T-helper 17 cell (primary cell): ENCODE measurements at regions not wholly inside any gene's neighbourhood (a gene's known extent, or its start where the extent isn't known, plus 50 kb on each side); places are given as distances from the start of the nearest gene placed in this dataset.

Experiments used
- ATAC-seq: fragments of 150-1000 bp; cut with Tn5 transposase; 2 replicates; pipeline ENCODE4 v1.10.0; 2021; ENCODE audit warnings: mild to moderate bottlenecking, moderate library complexity
- DNase-seq, 3 donors: peaks; one replicate each; pipeline versions ENCODE4 v3.0.0 to v3.0.0-alpha.2; 2020 to 2021
- H3K9me3 ChIP-seq: one replicate; pipeline ENCODE4 v1.7.0; 2013; ENCODE audit warnings: low read length, mild to moderate bottlenecking; ENCODE audit not compliant: control insufficient read depth, poor library complexity, severe bottlenecking
- H3K27ac Mint-ChIP-seq: one replicate; pipeline ENCODE4 v1.8.0; 2022; ENCODE audit warnings: mild to moderate bottlenecking, moderate library complexity, mixed read lengths
- H3K27me3 Mint-ChIP-seq: one replicate; pipeline ENCODE4 v1.8.0; 2022; ENCODE audit warnings: mixed read lengths
- H3K36me3 Mint-ChIP-seq: one replicate; pipeline ENCODE4 v1.8.0; 2022; ENCODE audit warnings: low read depth, mixed read lengths
- H3K4me1 Mint-ChIP-seq: one replicate; pipeline ENCODE4 v1.8.0; 2022; ENCODE audit warnings: mild to moderate bottlenecking, mixed read lengths
- H3K4me3 Mint-ChIP-seq: one replicate; pipeline ENCODE4 v1.8.0; 2022; ENCODE audit warnings: mild to moderate bottlenecking, moderate library complexity, mixed read lengths

DNA sequence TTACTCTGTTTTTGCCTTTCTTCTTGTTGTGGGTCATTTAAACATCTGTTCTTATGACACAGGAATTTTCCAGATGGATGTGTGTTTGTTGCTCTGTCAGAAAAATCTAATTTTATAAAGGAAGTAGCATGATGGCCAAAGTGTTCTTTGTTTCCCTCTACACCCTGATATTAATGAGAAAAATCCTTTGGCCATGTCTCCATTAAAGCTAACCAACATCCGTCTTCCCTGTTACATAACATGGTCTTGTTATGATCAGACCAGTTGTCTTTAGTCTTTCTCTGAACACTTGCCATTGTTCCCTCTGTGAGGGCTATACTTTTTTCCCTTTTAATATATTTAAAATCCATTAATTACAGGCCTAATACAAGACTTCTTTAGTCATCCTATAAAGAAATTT, 142.2 kb upstream of the SPRY2 start:
- Mint-ChIP-seq H3K27me3 (no peaks in the 10 kb centered on the region), H3K36me3 (no peaks in the 10 kb centered on the region), H3K4me3 (no peak overlapping the region), H3K4me1 (no peaks in the 10 kb centered on the region), H3K27ac (no peak overlapping the region)
- ATAC-seq (no peak), DNase-seq (no peak)
- H3K9me3 ChIP-seq: no peaks in the 10 kb centered on the region

GRCh38 chr13:80481588-80481987, 140.7 kb upstream of the SPRY2 start:
- H3K36me3 Mint-ChIP-seq: no peaks in the 10 kb centered on the region
- H3K4me3 Mint-ChIP-seq: no peak overlapping the region
- H3K27ac Mint-ChIP-seq: no peak overlapping the region
- H3K27me3 Mint-ChIP-seq: no peaks in the 10 kb centered on the region
- no peaks in the 10 kb centered on the region for H3K4me1 Mint-ChIP-seq
- ATAC-seq: no peak
- H3K9me3 ChIP-seq: no peaks in the 10 kb centered on the region
- DNase-seq: no peak

GRCh38 chr13:80477661-80478443, 136.9 kb upstream of the SPRY2 start:
- Mint-ChIP-seq H3K36me3 (no peaks in the 10 kb centered on the region), H3K4me1 (no peaks in the 10 kb centered on the region), H3K4me3 (no peak overlapping the region), H3K27ac (no peak overlapping the region), H3K27me3 (no peaks in the 10 kb centered on the region)
- no peaks in the 10 kb centered on the region for H3K9me3 ChIP-seq
- no peak for ATAC-seq
- DNase-seq: no peak

- H3K9me3 ChIP-seq: no peaks in the 10 kb centered on the region
- Mint-ChIP-seq H3K27ac (no peak overlapping the region), H3K4me1 (no peaks in the 10 kb centered on the region), H3K27me3 (no peaks in the 10 kb centered on the region), H3K4me3 (no peak overlapping the region), H3K36me3 (no peaks in the 10 kb centered on the region)
- ATAC-seq (no peak), DNase-seq (no peak)
Observed at GRCh38 chr13:80476953-80477352, 136.0 kb upstream of the SPRY2 start.

GRCh38 chr13:80475718-80476117, 134.8 kb upstream of the SPRY2 start:
- no peaks in the 10 kb centered on the region for H3K27me3 Mint-ChIP-seq
- no peaks in the 10 kb centered on the region for H3K36me3 Mint-ChIP-seq
- ATAC-seq (no peak), DNase-seq (no peak)
- no peaks in the 10 kb centered on the region for H3K9me3 ChIP-seq
- no peak overlapping the region for H3K4me3 Mint-ChIP-seq
- H3K27ac Mint-ChIP-seq: no peak overlapping the region
- H3K4me1 Mint-ChIP-seq: no peaks in the 10 kb centered on the region

GRCh38 chr13:80473695-80474094, 132.8 kb upstream of the SPRY2 start:
- Mint-ChIP-seq H3K36me3 (no peaks in the 10 kb centered on the region), H3K27ac (no peak overlapping the region), H3K27me3 (no peaks in the 10 kb centered on the region), H3K4me1 (no peaks in the 10 kb centered on the region), H3K4me3 (no peak overlapping the region)
- H3K9me3 ChIP-seq: no peaks in the 10 kb centered on the region
- no peak for DNase-seq
- no peak for ATAC-seq

DNA sequence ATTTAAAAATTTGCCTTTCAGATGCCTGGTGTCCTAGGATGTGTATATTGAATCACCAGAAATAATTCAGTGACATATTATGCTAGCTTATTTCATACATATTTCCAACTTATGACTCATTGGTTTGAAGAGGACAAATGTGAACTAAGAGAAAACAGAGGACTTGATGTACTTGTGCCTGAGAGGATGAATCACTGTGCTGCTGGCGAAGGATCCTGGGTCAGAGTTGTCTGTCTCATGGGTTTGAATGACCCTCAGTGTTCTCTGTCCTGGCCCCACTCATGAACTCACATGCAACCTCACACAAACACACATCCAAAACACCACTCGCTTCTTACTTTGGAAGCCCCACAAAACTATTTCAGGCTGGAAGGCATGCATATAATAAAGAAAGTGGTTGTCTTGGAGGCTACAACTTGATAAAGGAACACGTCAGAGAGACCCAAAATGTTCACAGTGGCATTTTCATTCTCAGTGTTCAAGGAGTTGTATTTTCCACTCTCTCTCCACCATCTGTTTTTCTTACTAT, 129.0 kb upstream of the SPRY2 start:
- no peaks in the 10 kb centered on the region for H3K4me1 Mint-ChIP-seq
- H3K27ac Mint-ChIP-seq: no peak overlapping the region
- no peaks in the 10 kb centered on the region for H3K36me3 Mint-ChIP-seq
- DNase-seq (no peak), ATAC-seq (no peak)
- no peaks in the 10 kb centered on the region for H3K27me3 Mint-ChIP-seq
- no peak overlapping the region for H3K4me3 Mint-ChIP-seq
- H3K9me3 ChIP-seq: no peaks in the 10 kb centered on the region

- H3K4me1 Mint-ChIP-seq: no peaks in the 10 kb centered on the region
- no peak for ATAC-seq
Observed at GRCh38 chr13:80469105-80469852, 128.4 kb upstream of the SPRY2 start.

GRCh38 chr13:80465321-80465720, 124.4 kb upstream of the SPRY2 start:
- Mint-ChIP-seq H3K4me1 (no peaks in the 10 kb centered on the region), H3K4me3 (no peak overlapping the region), H3K36me3 (no peaks in the 10 kb centered on the region), H3K27ac (no peak overlapping the region), H3K27me3 (no peaks in the 10 kb centered on the region)
- DNase-seq (no peak), ATAC-seq (no peak)
- no peaks in the 10 kb centered on the region for H3K9me3 ChIP-seq

More at GRCh38 chr13:80469105-80469852, 128.4 kb upstream of the SPRY2 start:
- Mint-ChIP-seq H3K27me3 (no peaks in the 10 kb centered on the region), H3K4me3 (no peak overlapping the region), H3K27ac (no peak overlapping the region), H3K36me3 (no peaks in the 10 kb centered on the region)
- DNase-seq: no peak
- no peaks in the 10 kb centered on the region for H3K9me3 ChIP-seq

DNA sequence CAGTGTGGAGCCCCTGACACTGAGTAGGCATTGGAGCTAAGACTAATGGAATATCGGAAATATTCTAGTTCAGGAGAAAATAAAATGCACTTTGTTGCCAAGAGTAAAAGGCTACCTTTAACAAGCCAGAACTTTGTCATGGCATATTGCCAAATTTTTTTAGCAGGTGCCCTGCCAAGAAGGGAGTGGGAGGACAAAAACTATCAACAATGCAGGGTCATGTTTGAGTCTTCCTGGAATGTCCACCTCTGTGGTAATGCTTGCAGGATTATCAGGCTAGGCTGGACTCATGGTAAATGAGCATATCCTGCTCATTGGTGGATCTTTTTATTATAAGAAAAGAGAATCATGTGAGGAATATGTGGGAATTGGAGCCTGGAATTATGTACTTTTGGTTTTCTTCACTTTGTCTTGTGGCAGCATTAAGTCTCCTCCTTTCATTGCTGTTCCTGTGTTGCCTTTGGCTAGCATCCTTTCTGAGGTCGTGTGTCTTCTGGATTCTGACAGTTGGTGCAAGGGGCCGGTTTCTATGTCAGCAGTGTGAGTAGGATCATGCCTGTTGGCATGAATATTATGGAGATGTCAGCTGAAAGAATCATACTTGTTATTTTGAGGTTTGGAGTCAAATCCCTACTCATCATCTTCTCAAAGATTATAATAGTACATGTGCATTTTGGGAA, 122.9 kb upstream of the SPRY2 start:
- Mint-ChIP-seq H3K27ac (no peak overlapping the region), H3K27me3 (no peaks in the 10 kb centered on the region), H3K4me1 (no peaks in the 10 kb centered on the region), H3K4me3 (no peak overlapping the region), H3K36me3 (no peaks in the 10 kb centered on the region)
- ATAC-seq (no peak), DNase-seq (no peak)
- H3K9me3 ChIP-seq: no peaks in the 10 kb centered on the region

DNA sequence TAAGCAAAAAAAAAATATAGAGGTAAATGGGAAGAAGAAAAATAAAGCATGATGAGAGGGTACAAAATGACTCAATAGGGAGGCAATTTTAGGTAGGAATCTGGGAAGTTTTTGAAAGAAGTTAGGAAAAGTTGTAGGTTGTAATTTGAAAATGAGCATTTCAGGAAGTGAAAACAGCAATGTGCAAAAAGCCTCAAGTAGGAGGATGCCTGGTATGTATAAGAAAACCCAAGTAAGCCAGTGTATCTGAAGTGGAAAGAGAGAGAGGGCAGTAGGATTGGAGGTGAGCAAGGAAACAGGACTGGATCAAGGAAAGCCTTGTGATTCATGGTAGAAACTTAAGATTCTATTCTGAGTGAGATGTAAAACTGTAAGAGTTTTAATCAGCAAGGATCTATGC, 121.6 kb upstream of the SPRY2 start:
- ATAC-seq: no peak

DNA sequence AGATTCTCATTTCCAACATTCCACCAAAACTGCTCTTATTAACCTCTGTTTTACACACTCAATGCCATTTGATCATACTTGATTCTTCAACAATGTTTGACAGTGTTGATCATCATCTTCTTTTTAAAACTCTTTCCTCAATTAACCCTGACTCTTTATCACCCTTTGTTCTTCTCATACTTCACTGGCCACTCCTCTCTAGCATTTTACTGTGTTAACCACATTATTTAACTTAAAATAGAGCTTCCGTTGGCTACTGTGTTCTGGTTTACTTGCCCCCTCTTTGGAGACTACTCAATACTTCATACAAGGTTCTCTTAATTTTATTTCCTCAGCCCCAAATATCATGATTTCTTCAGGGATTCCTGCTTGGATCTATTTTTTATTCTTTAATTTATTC, 121.1 kb upstream of the SPRY2 start:
- no peak for DNase-seq
- no peaks in the 10 kb centered on the region for H3K9me3 ChIP-seq
- Mint-ChIP-seq H3K27me3 (no peaks in the 10 kb centered on the region), H3K4me3 (no peak overlapping the region), H3K36me3 (no peaks in the 10 kb centered on the region), H3K4me1 (no peaks in the 10 kb centered on the region), H3K27ac (no peak overlapping the region)
- no peak for ATAC-seq

More for the DNA sequence above, 121.6 kb upstream of the SPRY2 start:
- H3K27me3 Mint-ChIP-seq: no peaks in the 10 kb centered on the region
- no peak overlapping the region for H3K27ac Mint-ChIP-seq
- H3K9me3 ChIP-seq: no peaks in the 10 kb centered on the region
- DNase-seq: no peak
- no peaks in the 10 kb centered on the region for H3K36me3 Mint-ChIP-seq
- H3K4me3 Mint-ChIP-seq: no peak overlapping the region
- no peaks in the 10 kb centered on the region for H3K4me1 Mint-ChIP-seq

- H3K27me3 Mint-ChIP-seq: no peaks in the 10 kb centered on the region
- H3K9me3 ChIP-seq: no peaks in the 10 kb centered on the region
- H3K4me1 Mint-ChIP-seq: no peaks in the 10 kb centered on the region
- no peaks in the 10 kb centered on the region for H3K36me3 Mint-ChIP-seq
- no peak for ATAC-seq
- DNase-seq: no peak
- no peak overlapping the region for H3K27ac Mint-ChIP-seq
- no peak overlapping the region for H3K4me3 Mint-ChIP-seq
Observed at GRCh38 chr13:80458543-80458942, 117.6 kb upstream of the SPRY2 start.
